ENCODE measurements at regions not wholly inside any gene's neighbourhood (a gene's known extent, or its start where the extent isn't known, plus 50 kb on each side); places are given as distances from the start of the nearest gene placed in this dataset.
A peak's percentile ranks its signal among the peaks of the same experiment; 100 is the strongest.

- no peak for DNase-seq
Observed at GRCh38 chr22:49241174-49241851, 586.4 kb downstream of the BRD1 start.

- DNase-seq = no peak
Observed at GRCh38 chr22:49240472-49240871, 587.2 kb downstream of the BRD1 start.

GRCh38 chr22:49240016-49240380 lies 587.7 kb downstream of the BRD1 start:
- DNase-seq = no peak

- DNase-seq = no peak
Observed at GRCh38 chr22:49239264-49240015, 588.2 kb downstream of the BRD1 start.

- DNase-seq = no peak
Observed at GRCh38 chr22:49238181-49239141, 589.2 kb downstream of the BRD1 start.

- no peak for DNase-seq
Observed at GRCh38 chr22:49237703-49238102, 590.0 kb downstream of the BRD1 start.

- no peak for DNase-seq
Observed at GRCh38 chr22:49237279-49237678, 590.4 kb downstream of the BRD1 start.

GRCh38 chr22:49236541-49237075 lies 591.1 kb downstream of the BRD1 start:
- DNase-seq = no peak

GRCh38 chr22:49235463-49236300 lies 592.0 kb downstream of the BRD1 start:
- peak; percentile 81 for DNase-seq

- DNase-seq = no peak
Observed at GRCh38 chr22:49234459-49234858, 593.2 kb downstream of the BRD1 start.

GRCh38 chr22:49233507-49234100 lies 594.1 kb downstream of the BRD1 start:
- DNase-seq = no peak

GRCh38 chr22:49232319-49233067 lies 595.2 kb downstream of the BRD1 start:
- DNase-seq = no peak

- DNase-seq = no peak
Observed at GRCh38 chr22:49230194-49230577, 597.5 kb downstream of the BRD1 start.

- DNase-seq = no peak
Observed at GRCh38 chr22:49229483-49230193, 598.0 kb downstream of the BRD1 start.

- no peak for DNase-seq
Observed at GRCh38 chr22:49228431-49229037, 599.1 kb downstream of the BRD1 start.

GRCh38 chr22:49227670-49228069 lies 600.0 kb downstream of the BRD1 start:
- DNase-seq = no peak

- no peak for DNase-seq
Observed at GRCh38 chr22:49226096-49226495, 601.6 kb downstream of the BRD1 start.

- DNase-seq = no peak
Observed at GRCh38 chr22:49224243-49224642, 603.4 kb downstream of the BRD1 start.

- no peak for DNase-seq
Observed at GRCh38 chr22:49218142-49218541, 609.5 kb downstream of the BRD1 start.

GRCh38 chr22:49216579-49216978 lies 611.1 kb downstream of the BRD1 start:
- DNase-seq = no peak
